OCI-LY1 (cell line): ENCODE measurements at regions not wholly inside any gene's neighbourhood (a gene's known extent, or its start where the extent isn't known, plus 50 kb on each side); places are given as distances from the start of the nearest gene placed in this dataset.

Experiments
- H2AFZ ChIP-seq: fragments of 200-600 bp; sonication (generic), shearing (Covaris generic); 2 replicates; pipeline ENCODE4 v1.6.0; 2014; ENCODE audit warnings: antibody characterized with exemption, mild to moderate bottlenecking, low read length
- H3F3A ChIP-seq: fragments of 200-600 bp; sonication (generic), shearing (Covaris generic); 2 replicates; pipeline ENCODE4 v1.6.0; 2014; ENCODE audit warnings: mild to moderate bottlenecking, antibody characterized with exemption, low read length, moderate library complexity; ENCODE audit not compliant: insufficient read depth
- H3K27ac ChIP-seq: fragments of 200-600 bp; sonication (generic); 2 replicates; pipeline ENCODE4 v1.5.1; 2014; ENCODE audit warnings: low read length, mixed run types, mild to moderate bottlenecking, low read depth; ENCODE audit not compliant: poor library complexity, severe bottlenecking
- H3K27me3 ChIP-seq: fragments of 200-600 bp; sonication (generic); 2 replicates; pipeline ENCODE4 v1.6.0; 2014; ENCODE audit warnings: antibody characterized with exemption, mild to moderate bottlenecking, low read length, moderate library complexity; ENCODE audit not compliant: insufficient read depth
- H3K36me3 ChIP-seq: fragments of 200-600 bp; sonication (generic); 2 replicates; pipeline ENCODE4 v1.6.1; 2014; ENCODE audit warnings: mild to moderate bottlenecking, antibody characterized with exemption, low read length, moderate library complexity, mixed read lengths; ENCODE audit not compliant: insufficient read depth
- H3K4me1 ChIP-seq: fragments of 200-600 bp; sonication (generic); 2 replicates; pipeline ENCODE4 v1.5.1; 2014; ENCODE audit warnings: mild to moderate bottlenecking, low read length, moderate library complexity; ENCODE audit not compliant: insufficient read depth, severe bottlenecking
- H3K4me2 ChIP-seq: fragments of 200-600 bp; sonication (generic), shearing (Covaris generic); 2 replicates; pipeline ENCODE4 v1.6.1; 2014; ENCODE audit warnings: low read length
- H3K4me3 ChIP-seq: fragments of 200-600 bp; sonication (generic); 2 replicates; pipeline ENCODE4 v1.5.1; 2014; ENCODE audit warnings: low read length, low read depth, mild to moderate bottlenecking, mixed read lengths; ENCODE audit not compliant: poor library complexity, severe bottlenecking
- H3K79me2 ChIP-seq: fragments of 200-600 bp; shearing (Covaris generic); 2 replicates; pipeline ENCODE4 v1.6.1; 2016; ENCODE audit warnings: mixed run types, low read length, mixed read lengths; ENCODE audit not compliant: insufficient read depth
- H3K9ac ChIP-seq: fragments of 200-600 bp; sonication (generic), shearing (Covaris generic); 2 replicates; pipeline ENCODE4 v1.6.1; 2014; ENCODE audit warnings: mild to moderate bottlenecking, low read length, mixed read lengths
- H3K9me2 ChIP-seq: fragments of 200-600 bp; sonication (generic), shearing (Covaris generic); 2 replicates; pipeline ENCODE4 v1.6.1; 2014; ENCODE audit warnings: low read depth, mild to moderate bottlenecking, low read length, mixed read lengths
- H3K9me3 ChIP-seq: fragments of 200-600 bp; shearing (Covaris generic); 2 replicates; pipeline ENCODE4 v1.6.1; 2014; ENCODE audit warnings: low read length, mixed read lengths
- H4K20me1 ChIP-seq: fragments of 200-600 bp; sonication (generic), shearing (Covaris generic); 2 replicates; pipeline ENCODE4 v1.6.0; 2016; ENCODE audit warnings: mild to moderate bottlenecking, low read length; ENCODE audit not compliant: insufficient read depth
- CTCF ChIP-seq: fragments of 200-600 bp; sonication (generic), shearing (Covaris generic); IDR thresholded peaks from 2 replicates; pipeline ENCODE4 v1.5.1; 2017; ENCODE audit warnings: mild to moderate bottlenecking, antibody characterized with exemption, low read length, moderate library complexity, mixed read lengths
- EZH2 ChIP-seq: fragments of 200-600 bp; sonication (generic), shearing (Covaris generic); IDR thresholded peaks from 2 replicates; pipeline ENCODE4 v1.8.0; 2017; ENCODE audit warnings: borderline replicate concordance, mixed run types, mild to moderate bottlenecking, antibody characterized with exemption, low read length, moderate library complexity, mixed read lengths

- Histone ChIP-seq H3K4me1 (no peaks in the 10 kb centered on the region), H3K9ac (no peak overlapping the region), H3F3A (no peaks in the 10 kb centered on the region), H3K27me3 (no peaks in the 10 kb centered on the region), H3K4me2 (no peak overlapping the region), H3K27ac (no peak overlapping the region), H2AFZ (no peak overlapping the region), H4K20me1 (no peaks in the 10 kb centered on the region), H3K4me3 (no peak overlapping the region), H3K9me3 (no peaks in the 10 kb centered on the region), H3K36me3 (no peaks in the 10 kb centered on the region), H3K79me2 (no peaks in the 10 kb centered on the region), H3K9me2 (no peaks in the 10 kb centered on the region)
- no peak for TF ChIP-seq EZH2
- no peak for TF ChIP-seq CTCF
These were observed 716.7 kb upstream of the GCFC2 start for GRCh38 chr2:76427452-76427851.

- no peaks in the 10 kb centered on the region for H3K9me2 ChIP-seq
- no peaks in the 10 kb centered on the region for H3K27me3 ChIP-seq
- peaks cover 7% of the 10 kb centered on the region for H3K4me1 ChIP-seq
- no peak overlapping the region for H3K4me3 ChIP-seq
- H3K4me2 ChIP-seq: no peak overlapping the region
- no peak overlapping the region for H3K27ac ChIP-seq
- H3K9me3 ChIP-seq: no peaks in the 10 kb centered on the region
- no peaks in the 10 kb centered on the region for H3K79me2 ChIP-seq
- no peak for TF ChIP-seq EZH2
- TF ChIP-seq CTCF: no peak
- no peak overlapping the region for H3K9ac ChIP-seq
- H2AFZ ChIP-seq: no peak overlapping the region
- H4K20me1 ChIP-seq: no peaks in the 10 kb centered on the region
- no peaks in the 10 kb centered on the region for H3F3A ChIP-seq
- H3K36me3 ChIP-seq: no peaks in the 10 kb centered on the region
These were observed 705.1 kb upstream of the GCFC2 start for GRCh38 chr2:76415821-76416220.

- Histone ChIP-seq H3K9ac (no peak overlapping the region), H3K27ac (no peak overlapping the region), H3K79me2 (no peaks in the 10 kb centered on the region), H3K36me3 (no peaks in the 10 kb centered on the region), H3K4me3 (no peak overlapping the region), H3F3A (no peaks in the 10 kb centered on the region), H3K27me3 (no peaks in the 10 kb centered on the region), H2AFZ (no peak overlapping the region), H3K4me2 (no peak overlapping the region), H3K9me2 (no peaks in the 10 kb centered on the region), H3K9me3 (no peaks in the 10 kb centered on the region), H3K4me1 (peaks cover 7% of the 10 kb centered on the region), H4K20me1 (no peaks in the 10 kb centered on the region)
- TF ChIP-seq CTCF: no peak
- TF ChIP-seq EZH2: no peak
These were observed 702.7 kb upstream of the GCFC2 start for GRCh38 chr2:76413436-76413835.
